GM13977 (cell line): ENCODE measurements at regions not wholly inside any gene's neighbourhood (a gene's known extent, or its start where the extent isn't known, plus 50 kb on each side); places are given as distances from the start of the nearest gene placed in this dataset.

Experiments
- DNase-seq: peaks from one replicate; pipeline ENCODE4 v3.0.0; 2012; ENCODE audit warnings: low spot score
- in situ Hi-C: fragments of 300-500 bp; cut with MboI; formaldehyde crosslinking; loops from one replicate; pipeline ENCODE4 v1.12.0; 2022; ENCODE audit warnings: low sequenced_read_pairs, low pct_unique_long_range_greater_than_20kb, mixed read lengths, inconsistent platforms; ENCODE audit not compliant: unreplicated experiment
- TF ChIP-seq, protein P1 (sequence below): IDR thresholded peaks from 2 replicates; pipeline ENCODE4 v1.5.1; 2012; ENCODE audit warnings: mild to moderate bottlenecking, control low read depth; ENCODE audit not compliant: insufficient read depth; ENCODE audit errors: extremely low read depth, missing control alignments

DNA sequence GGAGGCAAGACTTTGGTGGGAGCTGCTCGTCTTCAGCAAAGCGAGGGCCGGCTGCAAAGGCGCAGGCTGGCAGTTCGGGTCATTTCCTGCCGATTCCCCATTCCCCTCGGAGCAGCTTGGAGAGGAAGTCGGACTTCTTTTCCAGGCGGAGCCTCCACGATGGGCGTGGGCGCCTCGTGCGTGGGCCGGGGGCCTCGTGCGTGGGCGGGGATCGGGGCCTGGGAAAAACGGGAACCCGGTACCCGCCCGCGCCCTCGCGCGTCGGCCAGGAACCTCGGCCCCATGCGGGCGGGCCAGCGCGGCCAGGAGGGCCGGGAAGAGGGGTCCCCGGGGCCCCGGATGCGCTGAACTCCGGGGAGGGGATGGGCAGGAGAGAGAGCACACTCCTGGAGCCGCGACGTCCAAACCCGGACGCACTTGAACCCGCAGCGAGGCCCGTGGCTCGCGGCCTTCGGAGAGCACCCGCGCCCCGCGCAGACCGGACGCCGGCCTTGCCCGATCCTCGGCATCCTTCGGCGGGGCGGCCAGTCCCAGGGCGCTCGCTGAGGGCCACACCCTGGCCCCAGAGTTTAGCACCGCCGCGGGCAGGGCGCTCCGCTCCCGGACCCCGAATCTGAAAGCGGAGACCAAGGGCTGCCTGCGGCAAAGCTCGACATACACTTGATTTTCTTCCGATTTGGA lies 368.4 kb downstream of the MTX2 start:
- TF ChIP-seq, protein P1, sequence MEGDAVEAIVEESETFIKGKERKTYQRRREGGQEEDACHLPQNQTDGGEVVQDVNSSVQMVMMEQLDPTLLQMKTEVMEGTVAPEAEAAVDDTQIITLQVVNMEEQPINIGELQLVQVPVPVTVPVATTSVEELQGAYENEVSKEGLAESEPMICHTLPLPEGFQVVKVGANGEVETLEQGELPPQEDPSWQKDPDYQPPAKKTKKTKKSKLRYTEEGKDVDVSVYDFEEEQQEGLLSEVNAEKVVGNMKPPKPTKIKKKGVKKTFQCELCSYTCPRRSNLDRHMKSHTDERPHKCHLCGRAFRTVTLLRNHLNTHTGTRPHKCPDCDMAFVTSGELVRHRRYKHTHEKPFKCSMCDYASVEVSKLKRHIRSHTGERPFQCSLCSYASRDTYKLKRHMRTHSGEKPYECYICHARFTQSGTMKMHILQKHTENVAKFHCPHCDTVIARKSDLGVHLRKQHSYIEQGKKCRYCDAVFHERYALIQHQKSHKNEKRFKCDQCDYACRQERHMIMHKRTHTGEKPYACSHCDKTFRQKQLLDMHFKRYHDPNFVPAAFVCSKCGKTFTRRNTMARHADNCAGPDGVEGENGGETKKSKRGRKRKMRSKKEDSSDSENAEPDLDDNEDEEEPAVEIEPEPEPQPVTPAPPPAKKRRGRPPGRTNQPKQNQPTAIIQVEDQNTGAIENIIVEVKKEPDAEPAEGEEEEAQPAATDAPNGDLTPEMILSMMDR, result no peak
- peak; percentile 30 for DNase-seq
- in situ Hi-C loops, result loop anchor here (5.0 kb wide), 1 partner anchor 500 kb away; no protein-coding TSS in a partner anchor

DNA sequence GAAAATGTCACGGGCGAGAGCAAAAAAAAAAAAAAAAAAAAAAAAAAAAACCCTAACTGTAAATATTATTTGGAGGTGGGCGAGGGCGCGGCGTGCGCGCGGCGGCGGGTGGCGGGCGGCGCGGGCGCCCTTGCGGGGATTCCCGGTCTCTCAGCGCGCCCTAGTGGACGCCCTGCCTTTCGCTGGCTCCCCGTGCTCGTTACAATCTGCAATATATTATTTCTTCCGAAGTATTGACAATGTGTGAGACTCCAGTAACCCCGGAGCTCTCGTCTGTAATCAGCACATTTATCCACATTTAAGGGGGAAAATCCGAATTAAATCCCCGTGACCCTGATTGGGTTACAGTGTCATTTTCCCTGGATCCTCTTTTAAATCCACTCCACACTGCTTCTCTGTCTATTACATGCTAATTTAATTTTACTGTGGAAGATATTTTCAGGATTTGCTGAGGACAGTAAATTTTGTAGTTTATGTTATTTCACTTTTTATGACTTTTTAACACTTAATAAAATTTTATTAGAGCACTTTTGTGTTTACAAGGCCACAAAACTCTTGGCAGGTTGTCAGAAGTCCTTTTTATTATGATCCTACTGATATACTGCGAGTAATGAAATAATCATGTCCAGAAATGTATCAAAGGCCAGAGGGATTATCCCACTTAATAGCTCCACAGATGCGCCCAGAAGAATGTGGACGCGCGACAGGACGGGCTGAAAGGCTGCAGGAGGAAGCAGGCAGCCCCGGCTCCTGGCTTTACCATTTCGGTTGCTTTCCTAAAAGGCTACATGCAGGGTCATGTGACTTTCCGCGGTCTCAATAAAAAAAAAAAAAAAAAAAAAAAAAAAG lies 369.1 kb downstream of the MTX2 start:
- DNase-seq, result peak; percentile 88
- in situ Hi-C loops, result loop anchor here (5.0 kb wide), 1 partner anchor 501 kb away; no protein-coding TSS in a partner anchor
- TF ChIP-seq, protein P1, result peak; percentile 85

DNA sequence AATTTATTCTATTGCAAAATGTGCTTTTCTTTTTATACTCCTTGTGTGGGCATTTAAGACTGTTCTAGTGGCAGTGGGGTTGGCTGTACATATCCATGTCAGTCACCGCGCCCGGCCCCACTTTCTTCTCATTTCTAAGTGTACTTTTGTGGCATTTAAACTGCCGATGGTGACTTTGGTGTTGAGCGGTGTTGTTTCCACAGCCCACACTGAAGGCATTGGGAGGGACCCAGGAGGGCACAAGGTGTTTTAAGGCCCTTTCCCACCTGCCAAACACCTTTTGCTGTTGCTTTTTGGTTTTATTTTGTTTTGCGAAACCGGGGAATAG lies 369.7 kb downstream of the MTX2 start:
- TF ChIP-seq, protein P1, result no peak
- no peak for DNase-seq
- in situ Hi-C loops, result loop anchor here (5.0 kb wide), 1 partner anchor 502 kb away; no protein-coding TSS in a partner anchor

DNA sequence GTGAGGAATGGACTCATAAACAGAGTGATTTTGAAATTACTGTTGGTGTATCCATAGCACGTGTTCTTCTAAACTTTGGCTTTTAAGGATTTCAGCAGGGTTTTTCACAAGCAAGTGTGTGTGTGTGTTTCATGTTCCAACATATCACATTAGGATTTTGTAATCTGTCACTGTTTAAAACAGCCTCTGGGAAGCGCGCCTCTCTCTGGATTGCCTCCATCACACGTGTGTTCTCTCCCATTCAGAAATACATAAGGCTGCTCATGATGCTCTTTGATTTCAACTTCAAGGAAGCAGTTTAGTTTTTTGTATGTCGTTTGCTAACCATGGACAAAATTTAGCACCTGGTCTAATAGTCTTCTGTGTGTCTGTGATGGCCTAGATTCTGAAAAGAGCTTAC lies 370.4 kb downstream of the MTX2 start:
- TF ChIP-seq, protein P1, result no peak
- DNase-seq, result no peak
- in situ Hi-C loops, result loop anchor here (5.0 kb wide), 1 partner anchor 502 kb away; no protein-coding TSS in a partner anchor

GRCh38 chr2:176641436-176641835 lies 372.2 kb downstream of the MTX2 start:
- DNase-seq, result no peak
- in situ Hi-C loops, result no loop called here

GRCh38 chr2:176642074-176642473 lies 372.8 kb downstream of the MTX2 start:
- in situ Hi-C loops, result no loop called here
- TF ChIP-seq, protein P1, result no peak
- peak; percentile 24 for DNase-seq

More at GRCh38 chr2:176641436-176641835, 372.2 kb downstream of the MTX2 start:
- TF ChIP-seq, protein P1, result no peak
